ENCODE measurements at regions not wholly inside any gene's neighbourhood (a gene's known extent, or its start where the extent isn't known, plus 50 kb on each side); places are given as distances from the start of the nearest gene placed in this dataset.

DNA sequence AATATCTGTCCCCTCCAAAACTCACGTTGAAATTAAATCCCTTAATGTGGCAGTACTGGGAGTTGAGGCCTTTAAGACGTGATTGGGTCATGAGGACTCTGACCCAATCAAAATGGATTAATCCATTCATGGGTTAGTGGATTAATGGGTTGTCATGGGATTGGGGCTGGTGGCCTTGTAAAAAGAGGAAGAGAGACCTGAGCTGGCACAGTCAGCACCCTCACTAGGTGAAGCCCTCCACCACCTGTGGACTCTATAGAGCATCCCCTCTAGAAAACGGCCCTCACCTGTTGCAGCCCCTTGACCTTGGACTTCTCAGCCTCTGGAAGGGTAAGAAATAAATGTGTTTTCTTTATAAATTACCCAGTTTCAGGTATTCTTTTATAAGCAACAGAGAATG, 53.0 kb downstream of the SPRING1 start:
- TF ChIP-seq, protein P1, sequence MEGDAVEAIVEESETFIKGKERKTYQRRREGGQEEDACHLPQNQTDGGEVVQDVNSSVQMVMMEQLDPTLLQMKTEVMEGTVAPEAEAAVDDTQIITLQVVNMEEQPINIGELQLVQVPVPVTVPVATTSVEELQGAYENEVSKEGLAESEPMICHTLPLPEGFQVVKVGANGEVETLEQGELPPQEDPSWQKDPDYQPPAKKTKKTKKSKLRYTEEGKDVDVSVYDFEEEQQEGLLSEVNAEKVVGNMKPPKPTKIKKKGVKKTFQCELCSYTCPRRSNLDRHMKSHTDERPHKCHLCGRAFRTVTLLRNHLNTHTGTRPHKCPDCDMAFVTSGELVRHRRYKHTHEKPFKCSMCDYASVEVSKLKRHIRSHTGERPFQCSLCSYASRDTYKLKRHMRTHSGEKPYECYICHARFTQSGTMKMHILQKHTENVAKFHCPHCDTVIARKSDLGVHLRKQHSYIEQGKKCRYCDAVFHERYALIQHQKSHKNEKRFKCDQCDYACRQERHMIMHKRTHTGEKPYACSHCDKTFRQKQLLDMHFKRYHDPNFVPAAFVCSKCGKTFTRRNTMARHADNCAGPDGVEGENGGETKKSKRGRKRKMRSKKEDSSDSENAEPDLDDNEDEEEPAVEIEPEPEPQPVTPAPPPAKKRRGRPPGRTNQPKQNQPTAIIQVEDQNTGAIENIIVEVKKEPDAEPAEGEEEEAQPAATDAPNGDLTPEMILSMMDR (IDR thresholded peaks at IDR 0.05; ENCODE audit: insufficient read depth, low read length), result no peak
- TF ChIP-seq POLR2AphosphoS5 (IDR thresholded peaks at IDR 0.05; ENCODE audit: low read depth), result no peak

All from HL-60 (cell line).